Mesothelial cell of epicardium (in vitro differentiated cells): ENCODE measurements at regions not wholly inside any gene's neighbourhood (a gene's known extent, or its start where the extent isn't known, plus 50 kb on each side); places are given as distances from the start of the nearest gene placed in this dataset.

ENCODE experiments used
- DNase-seq, 2 experiments: peaks; one replicate each; pipeline ENCODE4 v3.0.0; 2021; ENCODE audit warnings: low spot score in 2 of 2; ENCODE audit not compliant: unreplicated experiment in 2 of 2
- H3K27ac Mint-ChIP-seq: 2 replicates; pipeline ENCODE4 v1.8.0; 2021; ENCODE audit warnings: mixed read lengths
- H3K27me3 Mint-ChIP-seq: 2 replicates; pipeline ENCODE4 v1.8.0; 2021; ENCODE audit warnings: low read depth, mixed read lengths
- H3K36me3 Mint-ChIP-seq: 2 replicates; pipeline ENCODE4 v1.8.0; 2021; ENCODE audit warnings: mixed read lengths
- H3K4me1 Mint-ChIP-seq: 2 replicates; pipeline ENCODE4 v1.8.0; 2021; ENCODE audit warnings: mixed read lengths
- H3K4me3 Mint-ChIP-seq: 2 replicates; pipeline ENCODE4 v1.8.0; 2021; ENCODE audit warnings: mild to moderate bottlenecking, moderate library complexity, mixed read lengths
- H3K9me3 Mint-ChIP-seq: 2 replicates; pipeline ENCODE4 v1.8.0; 2021; ENCODE audit warnings: mixed read lengths
- TF ChIP-seq, protein P1 (sequence below): fragments of 200-600 bp; sonication (generic); IDR thresholded peaks from one replicate; pipeline ENCODE4 v1.5.0; 2021; ENCODE audit warnings: antibody characterized with exemption; ENCODE audit not compliant: unreplicated experiment

- H3K4me1 Mint-ChIP-seq = no peaks in the 10 kb centered on the region
- no peaks in the 10 kb centered on the region for H3K36me3 Mint-ChIP-seq
- H3K4me3 Mint-ChIP-seq = no peak overlapping the region
- no peaks in the 10 kb centered on the region for H3K9me3 Mint-ChIP-seq
- no peak overlapping the region for H3K27ac Mint-ChIP-seq
- TF ChIP-seq, protein P1, sequence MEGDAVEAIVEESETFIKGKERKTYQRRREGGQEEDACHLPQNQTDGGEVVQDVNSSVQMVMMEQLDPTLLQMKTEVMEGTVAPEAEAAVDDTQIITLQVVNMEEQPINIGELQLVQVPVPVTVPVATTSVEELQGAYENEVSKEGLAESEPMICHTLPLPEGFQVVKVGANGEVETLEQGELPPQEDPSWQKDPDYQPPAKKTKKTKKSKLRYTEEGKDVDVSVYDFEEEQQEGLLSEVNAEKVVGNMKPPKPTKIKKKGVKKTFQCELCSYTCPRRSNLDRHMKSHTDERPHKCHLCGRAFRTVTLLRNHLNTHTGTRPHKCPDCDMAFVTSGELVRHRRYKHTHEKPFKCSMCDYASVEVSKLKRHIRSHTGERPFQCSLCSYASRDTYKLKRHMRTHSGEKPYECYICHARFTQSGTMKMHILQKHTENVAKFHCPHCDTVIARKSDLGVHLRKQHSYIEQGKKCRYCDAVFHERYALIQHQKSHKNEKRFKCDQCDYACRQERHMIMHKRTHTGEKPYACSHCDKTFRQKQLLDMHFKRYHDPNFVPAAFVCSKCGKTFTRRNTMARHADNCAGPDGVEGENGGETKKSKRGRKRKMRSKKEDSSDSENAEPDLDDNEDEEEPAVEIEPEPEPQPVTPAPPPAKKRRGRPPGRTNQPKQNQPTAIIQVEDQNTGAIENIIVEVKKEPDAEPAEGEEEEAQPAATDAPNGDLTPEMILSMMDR = no peak
- no peak for DNase-seq
- H3K27me3 Mint-ChIP-seq = peaks cover 7% of the 10 kb centered on the region
These were observed 419.4 kb upstream of the CELF2 start for GRCh38 chr10:10598297-10598696.

DNA sequence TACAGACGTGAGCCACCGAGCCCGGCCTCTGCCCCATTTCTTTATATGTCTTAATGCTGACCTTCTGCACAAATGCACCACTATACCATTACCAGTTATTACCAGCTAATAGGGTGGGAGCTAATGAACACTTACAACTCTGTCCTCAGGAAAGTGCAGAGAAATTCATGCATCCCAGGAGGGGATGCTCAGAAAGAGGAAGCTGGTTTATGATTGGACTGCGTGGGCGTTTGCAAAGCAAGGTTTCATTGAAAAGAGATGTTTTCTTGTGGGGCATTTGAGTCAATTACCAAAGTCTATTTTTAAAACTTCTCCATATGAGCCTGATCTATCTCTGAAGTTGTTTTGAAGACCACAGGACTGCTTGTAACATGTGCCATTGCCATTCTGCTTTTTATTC lies 417.7 kb upstream of the CELF2 start:
- Mint-ChIP-seq H3K36me3 (no peaks in the 10 kb centered on the region), H3K27ac (no peak overlapping the region), H3K4me1 (no peaks in the 10 kb centered on the region), H3K4me3 (no peak overlapping the region), H3K9me3 (no peaks in the 10 kb centered on the region), H3K27me3 (peaks cover 2% of the 10 kb centered on the region)
- DNase-seq = no peak
- TF ChIP-seq, protein P1 = no peak

GRCh38 chr10:10605551-10606081 lies 412.1 kb upstream of the CELF2 start:
- TF ChIP-seq, protein P1 = no peak
- no peaks in the 10 kb centered on the region for H3K4me1 Mint-ChIP-seq
- no peaks in the 10 kb centered on the region for H3K36me3 Mint-ChIP-seq
- H3K27me3 Mint-ChIP-seq = no peaks in the 10 kb centered on the region
- no peak overlapping the region for H3K4me3 Mint-ChIP-seq
- no peak overlapping the region for H3K27ac Mint-ChIP-seq
- DNase-seq = no peak
- H3K9me3 Mint-ChIP-seq = no peaks in the 10 kb centered on the region

DNA sequence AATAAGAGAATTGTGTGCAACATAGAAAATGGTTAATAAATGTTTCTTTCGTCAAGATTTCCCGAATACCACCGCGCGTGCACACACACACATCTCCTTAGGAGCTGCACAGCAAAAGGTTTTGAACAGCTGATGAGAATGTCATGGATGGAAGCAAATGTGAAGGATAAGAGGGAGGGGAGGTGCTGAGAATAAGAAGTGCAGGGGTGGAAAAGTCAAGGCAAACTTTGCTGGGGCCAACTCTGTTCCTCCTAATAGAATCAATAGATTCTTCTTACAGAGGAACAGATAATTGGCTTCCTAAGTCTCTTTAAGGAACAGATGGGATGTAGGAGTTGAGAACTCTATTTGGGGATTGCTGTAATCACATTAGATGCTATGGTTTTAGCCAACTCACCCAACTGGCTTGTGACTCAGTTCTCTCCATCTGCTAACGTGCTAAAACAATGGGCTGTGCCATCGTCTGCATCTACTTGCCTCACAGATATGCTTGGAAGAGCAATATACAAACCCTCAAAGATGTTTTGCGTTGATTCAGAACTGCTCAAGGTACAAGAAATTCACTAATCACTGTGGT lies 408.2 kb upstream of the CELF2 start:
- Mint-ChIP-seq H3K9me3 (no peaks in the 10 kb centered on the region), H3K4me3 (no peak overlapping the region)

GRCh38 chr10:10610171-10610570 lies 407.5 kb upstream of the CELF2 start:
- no peak overlapping the region for H3K27ac Mint-ChIP-seq
- DNase-seq = no peak
- H3K9me3 Mint-ChIP-seq = no peaks in the 10 kb centered on the region
- TF ChIP-seq, protein P1 = no peak
- H3K27me3 Mint-ChIP-seq = no peaks in the 10 kb centered on the region
- H3K36me3 Mint-ChIP-seq = no peaks in the 10 kb centered on the region
- no peak overlapping the region for H3K4me3 Mint-ChIP-seq
- peaks cover 16% of the 10 kb centered on the region for H3K4me1 Mint-ChIP-seq

More for the DNA sequence above, 408.2 kb upstream of the CELF2 start:
- Mint-ChIP-seq H3K36me3 (no peaks in the 10 kb centered on the region), H3K4me1 (peaks cover 16% of the 10 kb centered on the region), H3K27ac (no peak overlapping the region), H3K27me3 (no peaks in the 10 kb centered on the region)
- DNase-seq = no peak
- TF ChIP-seq, protein P1 = no peak
